Adrenal gland (tissue), 9 donors: ENCODE measurements at regions not wholly inside any gene's neighbourhood (a gene's known extent, or its start where the extent isn't known, plus 50 kb on each side); places are given as distances from the start of the nearest gene placed in this dataset.
A peak's percentile ranks its signal among the peaks of the same experiment; 100 is the strongest.

ENCODE experiments used
- DNase-seq, 7 donors: peaks; one replicate each; pipeline ENCODE4 v3.0.0-alpha.2; 2019 to 2020
- H3K27ac ChIP-seq, 5 donors: fragments of 200-600 bp; sonication (generic) in 4 of 5; 1 replicate in 3 of 5; 2 replicates in 2 of 5; pipeline versions ENCODE4 v1.5.1 to v1.8.0; 2016 to 2020; ENCODE audit warnings: mild to moderate bottlenecking in 1 of 5
- H3K27me3 ChIP-seq: fragments of 200-600 bp; 2 replicates; pipeline ENCODE4 v1.8.0; 2021
- H3K36me3 ChIP-seq, 2 donors: fragments of 200-600 bp; replicated peaks in 1 of 2; 1 replicate in 1 of 2; 2 replicates in 1 of 2; pipeline versions ENCODE4 v1.5.1 to v1.8.0; 2018 to 2022
- H3K4me1 ChIP-seq, 2 donors: fragments of 200-600 bp; replicated peaks in 1 of 2; 1 replicate in 1 of 2; 2 replicates in 1 of 2; pipeline versions ENCODE4 v1.5.1 to v1.8.0; 2018 to 2021
- H3K4me3 ChIP-seq, 4 donors: fragments of 200-600 bp; sonication (generic) in 3 of 4; one replicate each; pipeline ENCODE4 v1.5.1; 2016 to 2018
- H3K9me3 ChIP-seq, 3 donors: fragments of 200-600 bp; sonication (generic) in 1 of 3; replicated peaks in 1 of 3; 1 replicate in 2 of 3; 2 replicates in 1 of 3; pipeline versions ENCODE4 v1.5.1 to v1.8.0; 2016 to 2021
- CTCF ChIP-seq, 6 experiments: fragments of 450-650 bp in 4 of 6; fragments of 200-600 bp in 2 of 6; sonication (generic) in 1 of 6; IDR thresholded peaks; 1 replicate in 5 of 6; 2 replicates in 1 of 6; pipeline versions ENCODE4 v1.5.1 to v1.8.0; 2016 to 2021; ENCODE audit warnings: antibody characterized with exemption in 6 of 6, mild to moderate bottlenecking in 2 of 6, moderate library complexity in 1 of 6
- POLR2A ChIP-seq, 2 donors: fragments of 450-650 bp; IDR thresholded peaks; one replicate each; pipeline ENCODE4 v1.6.1; 2017; ENCODE audit warnings: antibody characterized with exemption in 2 of 2, mild to moderate bottlenecking in 2 of 2, moderate library complexity in 1 of 2
- WGBS, 4 donors: extraction: QIAGEN DNeasy Blood & Tissue Kit in 2 of 4; methylation state at CpG; one replicate each; pipeline versions ENCODE4 v1.1.5 to v1.1.7; 2013 to 2017; 5-methylcytosine and 5-hydroxymethylcytosine counted together
- intact Hi-C, 2 donors: fragments of 100-400 bp; cut with DNase I; formaldehyde crosslinking; loops; one replicate each; pipeline versions ENCODE4 v1.14.1 to v1.15.0; 2022 to 2023
- donor health status: healthy with polysubstance abuse.
- donor health status: Bipolar disorder and iron deficiency.
- donor health status: DM: yes; HTN: yes; CAD: no.
- donor health status: DM: no; HTN: no; CAD: no.
- donor health status: DM: no; HTN: no; CAD: no.

DNA sequence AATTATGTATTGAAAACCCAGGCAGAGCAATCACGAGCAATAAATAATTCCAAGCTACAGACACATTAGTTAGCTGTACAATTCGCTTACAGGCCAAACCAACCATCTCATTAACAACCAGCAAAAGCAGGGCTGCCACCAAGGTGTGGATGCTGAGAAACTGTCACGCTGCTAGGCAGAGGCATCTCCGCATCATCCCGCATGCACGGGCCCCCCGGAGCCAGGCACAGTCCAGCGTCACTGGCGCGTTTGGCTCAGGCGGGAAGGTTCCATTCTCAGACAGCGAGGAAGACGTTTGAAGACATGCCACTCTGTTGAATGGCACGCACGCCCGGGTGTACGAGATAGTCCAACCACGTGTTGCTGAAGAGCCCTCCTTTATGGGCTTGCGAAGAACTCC lies 184.0 kb downstream of the OLFM1 start:
- Histone ChIP-seq H3K4me3 (no peak overlapping the region), H3K27me3 (no peaks in the 10 kb centered on the region), H3K27ac (no peak overlapping the region), H3K36me3 (no peaks in the 10 kb centered on the region), H3K4me1 (no peaks in the 10 kb centered on the region), H3K9me3 (no peaks in the 10 kb centered on the region)
- WGBS, 4 donors = 85 to 90% (median 87%) methylated on average over 14 to 19 of the region's 19 CpGs
- intact Hi-C loops = no loop called here
- TF ChIP-seq CTCF (IDR thresholded peaks at IDR 0.05) = no peak
- TF ChIP-seq POLR2A (IDR thresholded peaks at IDR 0.05) = no peak
- DNase-seq = no peak

GRCh38 chr9:135272608-135273007 lies 185.1 kb downstream of the OLFM1 start:
- H3K4me3 ChIP-seq = no peak overlapping the region
- no peak overlapping the region for H3K27ac ChIP-seq
- H3K36me3 ChIP-seq = no peaks in the 10 kb centered on the region
- DNase-seq = no peak
- no peaks in the 10 kb centered on the region for H3K27me3 ChIP-seq
- no peaks in the 10 kb centered on the region for H3K9me3 ChIP-seq
- WGBS, 4 donors = 59 to 83% (median 65%) methylated on average over 5 to 10 of the region's 10 CpGs
- intact Hi-C loops = no loop called here
- no peak for TF ChIP-seq CTCF (IDR thresholded peaks at IDR 0.05)
- TF ChIP-seq POLR2A (IDR thresholded peaks at IDR 0.05) = no peak
- H3K4me1 ChIP-seq = no peaks in the 10 kb centered on the region

DNA sequence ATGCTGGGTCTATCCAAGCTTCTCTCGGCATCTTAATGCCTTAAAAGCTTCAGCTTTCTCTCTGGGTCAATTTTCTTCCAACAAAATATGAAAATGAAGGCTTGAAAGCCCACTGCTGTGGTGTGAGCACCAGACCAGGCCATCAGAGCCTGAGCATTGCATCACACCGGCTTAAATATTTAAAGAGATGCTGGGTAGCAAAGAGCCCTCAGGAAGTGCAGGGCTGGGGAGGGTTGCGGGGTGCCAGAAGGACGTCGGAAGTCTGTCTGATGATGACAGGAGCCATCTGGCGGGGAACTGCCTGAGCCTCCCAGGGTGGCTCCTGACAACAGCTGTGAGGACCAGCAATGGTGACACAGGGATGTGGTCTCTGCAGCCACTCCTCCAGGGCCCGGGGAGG lies 185.5 kb downstream of the OLFM1 start:
- H3K4me1 ChIP-seq = no peaks in the 10 kb centered on the region
- no peaks in the 10 kb centered on the region for H3K9me3 ChIP-seq
- H3K27me3 ChIP-seq = no peaks in the 10 kb centered on the region
- H3K27ac ChIP-seq = no peak overlapping the region
- no peak overlapping the region for H3K4me3 ChIP-seq
- intact Hi-C loops = no loop called here
- no peaks in the 10 kb centered on the region for H3K36me3 ChIP-seq
- TF ChIP-seq CTCF (IDR thresholded peaks at IDR 0.05) (no peak), POLR2A (IDR thresholded peaks at IDR 0.05) (no peak)
- WGBS, 4 donors = 63 to 68% (median 64%) methylated on average over 7 of the region's 7 CpGs
- peak in 3 of 7 donors; percentile 28 to 64 (median 30) for DNase-seq

DNA sequence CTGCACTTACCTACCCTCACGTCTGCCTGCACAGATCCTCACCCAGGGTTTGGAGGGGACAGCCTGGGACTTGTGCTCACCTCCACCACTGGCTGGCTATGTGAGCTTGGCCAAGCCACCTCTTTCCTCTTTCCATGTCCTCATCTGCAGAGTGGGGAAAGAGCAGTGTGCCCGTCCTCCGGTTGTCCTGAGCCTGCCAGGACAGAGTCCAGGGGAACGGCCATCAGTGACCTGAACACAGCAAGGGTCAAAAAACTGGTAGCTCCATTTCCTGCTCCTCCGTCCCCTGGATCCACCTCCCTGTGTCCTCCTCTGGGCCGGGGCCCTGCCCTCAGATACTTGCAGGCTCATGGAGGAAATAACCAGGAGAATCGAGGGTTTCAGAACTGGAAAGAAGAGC lies 187.7 kb downstream of the OLFM1 start:
- WGBS, 4 donors = 63 to 76% (median 74%) methylated on average over 6 to 7 of the region's 7 CpGs
- Histone ChIP-seq H3K27me3 (no peaks in the 10 kb centered on the region), H3K27ac (no peak overlapping the region), H3K9me3 (no peaks in the 10 kb centered on the region), H3K4me3 (no peak overlapping the region), H3K4me1 (no peaks in the 10 kb centered on the region), H3K36me3 (no peaks in the 10 kb centered on the region)
- TF ChIP-seq CTCF (IDR thresholded peaks at IDR 0.05) = no peak
- no peak for TF ChIP-seq POLR2A (IDR thresholded peaks at IDR 0.05)
- intact Hi-C loops = no loop called here
- DNase-seq = no peak
